ENCODE measurements at regions not wholly inside any gene's neighbourhood (a gene's known extent, or its start where the extent isn't known, plus 50 kb on each side); places are given as distances from the start of the nearest gene placed in this dataset.

- Mint-ChIP-seq H3K9me3 (ENCODE audit: low read depth, unreplicated experiment) (peaks cover 2% of the 10 kb centered on the region), H3K27ac (ENCODE audit: unreplicated experiment) (no peak overlapping the region), H3K4me3 (ENCODE audit: low read depth, unreplicated experiment) (no peak overlapping the region), H3K36me3 (ENCODE audit: insufficient read depth, unreplicated experiment) (no peaks in the 10 kb centered on the region), H3K27me3 (ENCODE audit: unreplicated experiment) (peaks cover 22% of the 10 kb centered on the region), H3K4me1 (ENCODE audit: low read depth, unreplicated experiment) (no peaks in the 10 kb centered on the region)
- DNase-seq, result no peak
- CTCF ChIA-PET, result no interaction called here
- BruUV-seq (replicated peaks), result no TSS peak
- no peak for TF ChIP-seq CTCF (IDR thresholded peaks at IDR 0.05; ENCODE audit: unreplicated experiment)
- intact Hi-C loops (cut with micrococcal nuclease; ENCODE audit: unreplicated experiment), result no loop called here
These were observed 316.1 kb downstream of the GALC start for GRCh38 chr14:87676814-87677437.

DNA sequence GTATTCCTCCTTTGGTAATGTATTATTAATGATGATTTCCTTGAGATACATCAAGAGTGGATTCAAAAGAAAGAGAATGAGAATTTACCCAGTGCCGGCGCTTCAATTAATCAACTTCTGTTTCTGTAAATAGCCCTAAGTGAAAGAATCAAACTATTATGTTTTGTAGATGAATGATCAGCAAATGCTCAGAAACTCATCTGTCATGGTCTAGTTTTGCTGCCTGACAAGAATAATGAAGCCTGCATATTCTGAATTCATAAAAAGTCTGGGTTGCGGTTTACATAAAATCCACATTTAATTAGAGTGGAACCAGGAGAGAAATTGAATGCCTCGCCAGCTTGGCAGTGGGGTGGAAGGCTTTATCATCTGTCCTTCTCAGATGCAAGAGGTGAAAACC is 325.3 kb downstream of the GALC start:
- intact Hi-C loops (cut with micrococcal nuclease; ENCODE audit: unreplicated experiment), result no loop called here
- H3K4me3 Mint-ChIP-seq (ENCODE audit: low read depth, unreplicated experiment), result no peak overlapping the region
- no peak overlapping the region for H3K27ac Mint-ChIP-seq (ENCODE audit: unreplicated experiment)
- TF ChIP-seq CTCF (IDR thresholded peaks at IDR 0.05; ENCODE audit: unreplicated experiment), result no peak
- no peaks in the 10 kb centered on the region for H3K4me1 Mint-ChIP-seq (ENCODE audit: low read depth, unreplicated experiment)
- no TSS peak for BruUV-seq (replicated peaks)
- no peak for DNase-seq
- CTCF ChIA-PET, result no interaction called here
- no peaks in the 10 kb centered on the region for H3K36me3 Mint-ChIP-seq (ENCODE audit: insufficient read depth, unreplicated experiment)
- no peaks in the 10 kb centered on the region for H3K27me3 Mint-ChIP-seq (ENCODE audit: unreplicated experiment)
- peaks cover 4% of the 10 kb centered on the region for H3K9me3 Mint-ChIP-seq (ENCODE audit: low read depth, unreplicated experiment)

DNA sequence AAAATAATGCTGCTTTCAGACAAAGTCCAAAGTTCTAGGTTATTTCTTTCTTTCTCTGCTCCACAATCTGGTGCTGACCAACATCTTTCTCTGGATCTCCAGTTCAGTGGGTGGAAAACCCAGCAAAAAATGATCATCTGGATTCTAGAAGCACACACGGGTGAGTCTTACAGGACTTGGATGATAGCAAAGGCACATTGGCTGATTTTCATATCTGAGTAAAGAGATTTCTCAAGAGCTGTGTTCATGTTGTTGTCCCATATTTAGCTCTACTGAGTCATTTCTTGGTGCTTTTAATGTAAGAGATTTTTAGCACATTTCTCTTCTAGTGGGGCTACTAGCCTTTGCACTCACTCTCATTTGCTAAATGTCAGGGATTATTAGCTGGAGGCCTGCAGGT is 336.7 kb downstream of the GALC start:
- Mint-ChIP-seq H3K9me3 (ENCODE audit: low read depth, unreplicated experiment) (peaks cover 4% of the 10 kb centered on the region), H3K4me1 (ENCODE audit: low read depth, unreplicated experiment) (no peaks in the 10 kb centered on the region), H3K4me3 (ENCODE audit: low read depth, unreplicated experiment) (no peak overlapping the region), H3K36me3 (ENCODE audit: insufficient read depth, unreplicated experiment) (no peaks in the 10 kb centered on the region), H3K27me3 (ENCODE audit: unreplicated experiment) (no peaks in the 10 kb centered on the region), H3K27ac (ENCODE audit: unreplicated experiment) (no peak overlapping the region)
- no peak for TF ChIP-seq CTCF (IDR thresholded peaks at IDR 0.05; ENCODE audit: unreplicated experiment)
- intact Hi-C loops (cut with micrococcal nuclease; ENCODE audit: unreplicated experiment), result no loop called here
- no peak for DNase-seq
- BruUV-seq (replicated peaks), result no TSS peak
- CTCF ChIA-PET, result no interaction called here

- no peaks in the 10 kb centered on the region for H3K36me3 Mint-ChIP-seq (ENCODE audit: insufficient read depth, unreplicated experiment)
- CTCF ChIA-PET, result no interaction called here
- intact Hi-C loops (cut with micrococcal nuclease; ENCODE audit: unreplicated experiment), result no loop called here
These were observed 340.7 kb downstream of the GALC start for GRCh38 chr14:87652278-87652677.

More at GRCh38 chr14:87652278-87652677, 340.7 kb downstream of the GALC start:
- no TSS peak for BruUV-seq (replicated peaks)
- H3K4me3 Mint-ChIP-seq (ENCODE audit: low read depth, unreplicated experiment), result no peak overlapping the region
- H3K27me3 Mint-ChIP-seq (ENCODE audit: unreplicated experiment), result no peaks in the 10 kb centered on the region
- H3K4me1 Mint-ChIP-seq (ENCODE audit: low read depth, unreplicated experiment), result no peaks in the 10 kb centered on the region
- no peak overlapping the region for H3K27ac Mint-ChIP-seq (ENCODE audit: unreplicated experiment)
- no peak for TF ChIP-seq CTCF (IDR thresholded peaks at IDR 0.05; ENCODE audit: unreplicated experiment)
- no peak for DNase-seq
- H3K9me3 Mint-ChIP-seq (ENCODE audit: low read depth, unreplicated experiment), result peaks cover 3% of the 10 kb centered on the region

All from Calu3 (cell line).